ENCODE measurements at regions not wholly inside any gene's neighbourhood (a gene's known extent, or its start where the extent isn't known, plus 50 kb on each side); places are given as distances from the start of the nearest gene placed in this dataset.

DNA sequence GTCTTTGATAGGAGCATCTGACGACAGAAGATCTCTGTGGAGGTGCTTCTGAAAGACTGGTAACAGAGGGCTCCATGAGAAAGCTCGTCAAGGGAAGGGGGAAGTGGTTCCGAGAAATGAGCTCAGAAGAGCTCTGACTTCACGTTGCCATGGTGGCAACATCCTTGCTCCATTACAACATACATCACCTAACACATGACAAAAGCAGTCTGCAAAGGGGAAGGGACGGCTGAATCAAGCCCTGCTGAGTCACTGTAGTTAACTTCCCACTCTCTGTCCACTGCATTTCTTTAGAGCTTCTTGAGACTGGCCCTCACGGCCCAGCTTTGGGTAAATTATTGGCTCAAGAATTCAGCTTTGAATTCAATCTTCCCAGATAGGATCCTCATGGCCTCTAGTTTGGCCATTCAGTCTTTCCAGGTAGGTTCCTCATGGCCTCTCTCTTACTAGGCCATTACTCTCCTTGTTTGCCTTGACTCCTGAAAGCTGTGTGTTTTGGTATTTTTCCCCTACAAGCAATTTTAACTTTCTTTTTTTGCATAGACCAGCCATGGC, 88.0 kb upstream of the ZNF648 start:
- TF ChIP-seq, protein P1, sequence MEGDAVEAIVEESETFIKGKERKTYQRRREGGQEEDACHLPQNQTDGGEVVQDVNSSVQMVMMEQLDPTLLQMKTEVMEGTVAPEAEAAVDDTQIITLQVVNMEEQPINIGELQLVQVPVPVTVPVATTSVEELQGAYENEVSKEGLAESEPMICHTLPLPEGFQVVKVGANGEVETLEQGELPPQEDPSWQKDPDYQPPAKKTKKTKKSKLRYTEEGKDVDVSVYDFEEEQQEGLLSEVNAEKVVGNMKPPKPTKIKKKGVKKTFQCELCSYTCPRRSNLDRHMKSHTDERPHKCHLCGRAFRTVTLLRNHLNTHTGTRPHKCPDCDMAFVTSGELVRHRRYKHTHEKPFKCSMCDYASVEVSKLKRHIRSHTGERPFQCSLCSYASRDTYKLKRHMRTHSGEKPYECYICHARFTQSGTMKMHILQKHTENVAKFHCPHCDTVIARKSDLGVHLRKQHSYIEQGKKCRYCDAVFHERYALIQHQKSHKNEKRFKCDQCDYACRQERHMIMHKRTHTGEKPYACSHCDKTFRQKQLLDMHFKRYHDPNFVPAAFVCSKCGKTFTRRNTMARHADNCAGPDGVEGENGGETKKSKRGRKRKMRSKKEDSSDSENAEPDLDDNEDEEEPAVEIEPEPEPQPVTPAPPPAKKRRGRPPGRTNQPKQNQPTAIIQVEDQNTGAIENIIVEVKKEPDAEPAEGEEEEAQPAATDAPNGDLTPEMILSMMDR (IDR thresholded peaks at IDR 0.05), result no peak
- TF ChIP-seq EP300 (IDR thresholded peaks at IDR 0.05) (peak; percentile 44), POLR2A (IDR thresholded peaks at IDR 0.05) (no peak)
